ENCODE measurements at regions not wholly inside any gene's neighbourhood (a gene's known extent, or its start where the extent isn't known, plus 50 kb on each side); places are given as distances from the start of the nearest gene placed in this dataset.

DNA sequence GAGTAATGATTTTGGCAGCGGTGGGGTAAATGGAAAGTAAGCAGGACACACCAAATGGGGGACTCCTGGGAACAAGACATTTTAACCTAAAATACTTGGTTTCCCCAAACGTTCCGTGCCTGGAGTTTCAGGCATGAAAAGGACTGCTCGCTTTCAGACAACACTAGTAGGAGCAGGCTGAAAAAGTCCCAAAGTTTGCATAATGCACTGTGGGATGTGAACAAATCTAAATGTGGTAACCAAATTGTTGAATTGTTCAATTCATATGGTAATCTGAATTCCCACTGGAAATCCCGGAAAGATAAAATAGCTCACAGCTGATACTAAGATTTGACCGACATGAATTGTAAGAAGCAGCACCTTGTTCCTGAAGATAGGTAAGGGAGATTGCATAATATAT, 467.2 kb upstream of the ARGLU1 start:
- TF ChIP-seq, protein P1, sequence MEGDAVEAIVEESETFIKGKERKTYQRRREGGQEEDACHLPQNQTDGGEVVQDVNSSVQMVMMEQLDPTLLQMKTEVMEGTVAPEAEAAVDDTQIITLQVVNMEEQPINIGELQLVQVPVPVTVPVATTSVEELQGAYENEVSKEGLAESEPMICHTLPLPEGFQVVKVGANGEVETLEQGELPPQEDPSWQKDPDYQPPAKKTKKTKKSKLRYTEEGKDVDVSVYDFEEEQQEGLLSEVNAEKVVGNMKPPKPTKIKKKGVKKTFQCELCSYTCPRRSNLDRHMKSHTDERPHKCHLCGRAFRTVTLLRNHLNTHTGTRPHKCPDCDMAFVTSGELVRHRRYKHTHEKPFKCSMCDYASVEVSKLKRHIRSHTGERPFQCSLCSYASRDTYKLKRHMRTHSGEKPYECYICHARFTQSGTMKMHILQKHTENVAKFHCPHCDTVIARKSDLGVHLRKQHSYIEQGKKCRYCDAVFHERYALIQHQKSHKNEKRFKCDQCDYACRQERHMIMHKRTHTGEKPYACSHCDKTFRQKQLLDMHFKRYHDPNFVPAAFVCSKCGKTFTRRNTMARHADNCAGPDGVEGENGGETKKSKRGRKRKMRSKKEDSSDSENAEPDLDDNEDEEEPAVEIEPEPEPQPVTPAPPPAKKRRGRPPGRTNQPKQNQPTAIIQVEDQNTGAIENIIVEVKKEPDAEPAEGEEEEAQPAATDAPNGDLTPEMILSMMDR (IDR thresholded peaks at IDR 0.05; ENCODE audit: insufficient read depth, low read length, poor library complexity, severe bottlenecking): no peak
- TF ChIP-seq EZH2phosphoT487 (conservative IDR thresholded peaks at IDR 0.05; ENCODE audit: low read length): no peak

Data from SU-DHL-6 (cell line).